Left renal cortex interstitium (tissue), 4 donors: ENCODE measurements at regions not wholly inside any gene's neighbourhood (a gene's known extent, or its start where the extent isn't known, plus 50 kb on each side); places are given as distances from the start of the nearest gene placed in this dataset.
"Not testable (repeated sequence)": the region's sequence is repeated elsewhere in the genome, so short reads cannot be mapped to it uniquely, and the experiment has no call there.

Experiments used
- DNase-seq, 4 donors: peaks; one replicate each; pipeline ENCODE4 v3.0.0-alpha.2; 2013; ENCODE audit warnings: low read depth in 4 of 4, low spot score in 2 of 4, missing footprints in 1 of 4

- no peak for DNase-seq
Measured at GRCh38 chr3:5035113-5035512, 55.9 kb downstream of the BHLHE40 start.

GRCh38 chr3:5035692-5036391, 56.6 kb downstream of the BHLHE40 start:
- DNase-seq: no peak

GRCh38 chr3:5036392-5036766, 57.1 kb downstream of the BHLHE40 start:
- no peak for DNase-seq

GRCh38 chr3:5036858-5037257, 57.6 kb downstream of the BHLHE40 start:
- no peak for DNase-seq

DNA sequence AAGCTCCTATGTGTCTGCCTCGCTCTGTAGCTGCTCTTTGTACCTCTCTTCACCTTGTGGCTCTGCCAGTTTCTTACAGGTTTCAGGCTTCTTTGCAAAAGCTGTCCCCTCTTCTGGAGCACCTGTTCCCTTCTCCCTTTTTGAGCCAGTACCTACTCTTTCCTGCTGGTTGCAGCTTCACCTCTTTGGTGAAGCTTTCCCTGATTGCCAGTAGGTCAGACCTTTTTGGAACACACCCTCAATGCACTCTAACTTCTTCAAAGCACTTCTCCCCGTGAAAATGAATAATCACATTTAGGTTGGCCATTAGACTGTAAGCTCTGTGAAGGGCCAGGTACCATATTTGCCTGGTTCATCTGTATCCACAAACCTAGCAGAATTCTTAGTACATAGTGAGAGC, 60.3 kb downstream of the BHLHE40 start:
- DNase-seq: no peak

DNA sequence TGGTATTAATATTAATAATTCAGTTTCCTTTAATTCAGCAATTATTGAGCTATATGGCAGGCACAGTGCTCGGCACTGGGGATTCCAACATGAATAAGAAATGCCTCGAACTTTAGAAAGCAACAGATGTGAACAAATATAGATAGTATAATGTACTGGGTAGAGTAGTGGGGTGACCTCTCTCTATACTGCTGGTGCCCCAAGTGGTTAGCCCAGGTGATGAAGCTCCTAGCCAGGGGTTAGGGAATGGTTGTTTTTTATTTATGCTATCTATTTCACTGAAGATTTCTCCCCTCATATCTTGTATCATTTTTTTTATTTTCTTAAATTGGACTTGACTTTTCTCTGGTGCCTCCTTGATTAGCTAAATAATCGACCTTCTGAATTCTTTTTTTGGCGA, 62.1 kb downstream of the BHLHE40 start:
- DNase-seq: no peak

DNA sequence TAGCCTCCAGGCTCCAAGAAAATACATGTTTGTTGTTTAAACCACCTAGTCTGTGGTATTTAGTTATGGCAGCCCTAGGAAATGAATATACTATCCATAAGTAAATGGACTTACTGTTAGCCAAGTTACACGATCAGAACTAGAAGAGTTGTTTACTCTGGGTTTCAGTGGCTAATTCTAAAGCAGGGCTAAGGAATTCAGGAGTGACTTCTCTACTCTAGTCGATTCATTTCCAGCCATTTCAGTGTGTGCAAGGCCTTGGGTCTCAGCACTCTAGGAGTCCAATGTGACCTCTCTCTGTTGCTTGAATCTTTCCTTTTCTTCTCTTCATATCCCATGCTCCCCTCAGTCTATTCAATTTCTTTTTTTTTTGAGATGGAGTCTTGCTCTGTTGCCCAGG, 66.7 kb downstream of the BHLHE40 start:
- no peak for DNase-seq

- no peak for DNase-seq
Measured at GRCh38 chr3:5047764-5048419, 68.7 kb downstream of the BHLHE40 start.

- DNase-seq: no peak
Measured at GRCh38 chr3:5051772-5052171, 70.3 kb upstream of the ARL8B start.

DNA sequence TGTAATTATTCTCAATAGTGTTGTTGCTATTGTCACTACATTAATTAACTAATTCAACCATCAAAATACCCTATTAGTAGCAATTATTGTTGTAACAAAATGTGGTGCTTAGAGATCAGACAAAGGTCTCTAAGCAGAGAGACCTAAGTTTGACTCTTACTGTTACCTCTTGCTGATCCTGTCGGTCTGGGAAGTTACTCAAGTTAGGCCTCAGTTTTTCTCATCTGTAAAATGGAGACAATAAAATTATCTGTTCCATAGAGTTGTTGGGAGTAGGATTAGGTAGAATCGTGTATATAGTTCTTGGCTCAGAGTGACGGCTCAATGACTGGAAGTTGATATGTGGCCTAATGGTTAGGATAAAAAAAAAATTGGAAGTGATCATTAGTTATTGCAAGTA, 69.8 kb upstream of the ARL8B start:
- DNase-seq: no peak

GRCh38 chr3:5053021-5053831, 68.9 kb upstream of the ARL8B start:
- DNase-seq: no peak

- DNase-seq: no peak
Measured at GRCh38 chr3:5054098-5054497, 68.0 kb upstream of the ARL8B start.

DNA sequence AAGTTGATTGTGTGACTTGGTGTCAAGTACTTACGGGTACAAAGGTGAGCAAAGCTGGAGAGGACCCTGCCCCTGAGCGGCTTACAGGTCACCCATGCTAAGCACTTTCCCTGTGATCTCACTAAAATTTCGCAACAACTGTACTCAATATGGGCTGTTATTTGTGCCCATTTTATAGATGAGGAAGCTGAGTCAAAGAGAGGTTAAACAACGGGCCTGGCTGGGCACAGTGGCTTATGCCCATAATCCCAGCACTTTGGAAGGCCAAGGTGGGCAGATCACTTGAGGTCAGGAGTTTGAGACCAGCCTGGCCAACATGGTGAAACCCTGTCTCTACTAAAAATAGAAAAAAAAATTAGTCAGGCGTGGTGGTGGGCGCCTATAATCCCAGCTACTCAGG, 67.5 kb upstream of the ARL8B start:
- DNase-seq: not testable (repeated sequence)

DNA sequence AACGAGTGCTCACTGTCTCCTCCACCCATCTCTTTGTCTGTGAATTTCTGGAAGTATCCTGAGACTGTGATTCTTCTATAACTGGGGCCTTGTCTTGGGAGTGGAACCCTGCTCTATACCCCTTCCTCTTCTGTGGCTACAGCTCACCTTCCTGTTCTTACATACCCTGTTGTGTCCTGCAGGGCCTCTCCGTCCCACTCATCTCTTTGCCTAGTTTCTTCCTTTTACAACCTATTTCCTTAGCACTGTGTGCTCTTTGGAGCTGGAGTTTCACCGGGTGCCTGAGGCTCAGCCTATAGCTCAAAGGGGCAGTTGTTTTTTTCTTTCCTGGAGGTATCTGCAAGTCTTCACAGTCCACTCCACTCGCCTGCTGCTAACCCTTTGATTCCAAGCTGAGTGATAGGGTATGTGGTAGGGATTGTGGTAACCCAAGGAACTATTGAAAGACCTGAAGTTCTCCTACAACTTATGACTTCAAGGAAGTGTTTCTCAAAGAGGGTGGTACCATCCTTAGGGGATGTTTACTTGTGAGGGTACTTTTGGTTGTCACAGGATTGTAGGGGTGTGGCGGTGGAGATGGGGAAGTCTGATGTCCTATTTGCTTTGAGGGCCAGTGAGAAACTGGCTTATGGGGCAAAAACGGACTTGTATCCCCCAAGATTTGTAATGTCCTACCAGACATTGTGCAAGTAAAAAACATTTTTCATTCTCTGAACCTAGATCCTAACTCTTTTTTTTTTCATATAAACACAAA, 66.6 kb upstream of the ARL8B start:
- DNase-seq: no peak

DNA sequence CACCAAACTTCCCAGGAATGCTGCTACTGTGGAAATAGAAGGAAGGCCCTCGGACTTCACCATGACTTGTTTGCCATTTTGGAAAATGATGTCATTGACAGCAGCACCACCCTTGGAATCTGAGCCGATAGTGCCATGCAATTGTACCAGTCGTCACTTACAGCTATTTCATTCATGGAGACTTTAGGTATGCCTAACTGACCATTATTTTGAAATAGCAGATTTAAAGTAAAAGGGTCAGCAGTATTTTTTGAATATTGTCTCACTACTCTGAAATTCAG, 66.0 kb upstream of the ARL8B start:
- no peak for DNase-seq

- DNase-seq: no peak
Measured at GRCh38 chr3:5057272-5057671, 64.8 kb upstream of the ARL8B start.

DNA sequence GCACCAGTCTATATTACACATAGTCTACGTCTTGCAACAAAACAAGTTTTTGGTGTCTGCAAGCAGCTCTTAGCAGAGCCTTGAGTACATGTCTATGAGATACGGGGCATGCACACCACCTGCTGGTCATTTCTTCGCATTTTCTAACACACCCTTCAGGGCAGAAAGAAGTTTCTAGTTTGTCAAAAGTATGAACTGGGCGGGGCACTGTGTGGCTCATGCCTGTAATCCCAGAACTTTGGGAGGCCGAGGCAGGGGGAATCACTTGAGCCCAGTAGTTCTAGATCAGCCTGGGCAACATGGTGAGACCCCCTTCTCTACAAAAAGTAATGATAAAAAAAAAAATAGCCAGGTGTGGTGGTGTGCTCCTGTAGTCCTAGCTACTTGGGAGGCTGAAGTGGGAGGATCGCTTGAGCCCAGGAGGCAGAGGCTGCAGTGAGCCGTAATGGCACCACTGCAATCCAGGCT, 64.2 kb upstream of the ARL8B start:
- peak in 1 of 4 donors; percentile 71 for DNase-seq

DNA sequence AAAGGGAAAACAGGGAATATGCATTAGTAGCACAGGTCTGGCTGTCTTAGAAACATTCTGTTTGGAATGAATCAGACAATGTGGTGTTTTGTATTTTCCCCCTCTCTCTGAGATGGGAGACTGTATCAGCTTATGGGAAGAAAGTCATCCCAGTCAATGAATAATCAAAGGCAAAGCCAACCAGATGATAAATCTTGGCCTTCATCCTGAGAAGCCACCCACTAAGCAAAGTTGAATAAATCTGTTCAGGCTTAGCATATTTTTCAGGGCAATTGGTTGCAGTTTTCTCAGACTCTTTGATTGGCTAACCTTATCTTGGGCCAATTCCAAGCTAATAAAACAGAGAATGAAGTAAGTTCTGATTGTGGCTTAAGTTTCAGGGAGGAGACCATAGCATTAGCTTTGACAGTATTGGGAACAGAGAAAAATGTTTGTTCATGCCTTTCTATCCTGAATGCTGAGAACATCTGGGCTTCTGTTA, 63.6 kb upstream of the ARL8B start:
- no peak for DNase-seq

DNA sequence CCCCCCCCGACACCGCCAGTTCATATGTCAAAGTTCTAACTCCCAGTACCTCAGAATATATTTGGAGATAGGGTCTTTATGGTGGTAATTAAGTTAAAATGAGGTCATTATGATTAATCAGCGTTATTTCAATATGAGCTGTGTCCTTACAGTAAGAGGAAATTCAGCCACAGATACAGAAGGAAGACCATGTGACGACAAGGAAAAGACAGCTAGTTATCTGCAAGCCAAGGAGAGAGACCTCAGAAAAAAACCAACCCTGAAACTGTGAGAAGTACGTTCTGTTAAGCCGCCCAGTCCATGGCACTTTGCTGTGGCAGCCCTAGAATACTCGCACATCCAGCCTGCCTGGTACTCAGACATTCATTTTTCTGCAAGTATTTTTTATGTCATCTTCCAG, 62.3 kb upstream of the ARL8B start:
- DNase-seq: no peak

GRCh38 chr3:5061218-5061569, 60.9 kb upstream of the ARL8B start:
- DNase-seq: no peak

DNA sequence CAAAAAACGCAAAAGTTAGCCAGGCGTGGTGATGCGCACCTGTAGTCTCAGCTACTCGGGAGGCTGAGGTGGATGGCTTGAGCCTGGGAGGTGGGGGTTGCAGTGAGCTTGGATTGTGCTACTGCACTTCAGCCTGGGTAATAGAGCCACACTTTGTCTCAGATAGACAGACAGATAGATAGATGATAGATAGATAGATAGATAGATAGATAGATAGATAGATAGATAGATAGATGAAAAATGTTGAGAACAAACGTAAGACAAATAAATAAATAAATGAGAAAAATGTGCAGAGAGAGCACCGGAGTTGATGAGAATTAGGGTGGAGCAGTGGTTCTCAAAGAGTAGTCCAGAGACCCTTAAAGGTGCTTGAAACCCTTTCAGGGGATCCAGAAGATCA, 58.4 kb upstream of the ARL8B start:
- no peak for DNase-seq
